ENCODE measurements at regions not wholly inside any gene's neighbourhood (a gene's known extent, or its start where the extent isn't known, plus 50 kb on each side); places are given as distances from the start of the nearest gene placed in this dataset.

DNA sequence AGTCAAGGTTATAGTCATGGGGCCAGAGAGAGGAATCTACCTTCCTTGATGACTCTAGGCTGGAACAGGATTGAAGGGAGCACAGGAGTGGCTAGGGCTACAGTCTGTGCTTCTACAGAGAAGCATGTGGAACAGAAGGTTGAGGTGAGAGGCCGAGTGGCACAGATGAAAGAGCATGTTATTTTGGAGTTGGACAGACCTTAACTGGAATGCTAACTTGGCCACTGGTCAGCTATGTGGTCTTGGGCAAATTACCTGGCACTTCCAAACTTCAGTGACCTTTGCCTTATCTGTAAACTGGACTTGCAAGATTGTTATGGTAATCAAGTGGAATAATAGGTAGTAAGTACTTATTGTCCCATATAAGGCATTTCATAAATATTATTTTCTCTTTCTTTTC, 252.7 kb downstream of the KCNRG start:
- TF ChIP-seq CTCF (IDR thresholded peaks at IDR 0.05): no peak
- TF ChIP-seq POLR2A (IDR thresholded peaks at IDR 0.05): no peak

Measured in body of pancreas (tissue), 4 donors.